ENCODE measurements at regions not wholly inside any gene's neighbourhood (a gene's known extent, or its start where the extent isn't known, plus 50 kb on each side); places are given as distances from the start of the nearest gene placed in this dataset.

DNA sequence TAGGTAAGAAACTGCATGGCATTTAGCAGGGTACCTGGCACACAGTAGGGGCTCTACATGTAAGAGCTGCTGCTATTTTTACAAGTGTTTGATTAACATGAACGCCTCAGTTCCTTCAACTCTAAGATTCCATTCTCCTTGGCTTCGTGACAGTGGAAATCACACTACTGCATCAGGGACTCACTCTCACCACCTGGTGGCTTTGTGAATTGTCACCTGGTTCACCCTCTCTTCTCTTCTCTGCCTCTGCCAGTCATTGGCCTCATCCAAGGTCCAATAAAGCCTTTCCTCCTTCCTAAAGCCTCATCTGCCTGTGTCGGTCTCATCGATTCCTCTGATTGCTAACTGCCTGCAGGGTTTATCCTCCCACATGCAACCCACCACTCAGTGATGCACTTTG lies 476.4 kb downstream of the VRK1 start:
- H3K9me3 Mint-ChIP-seq, result no peaks in the 10 kb centered on the region
- no peaks in the 10 kb centered on the region for H3K36me3 Mint-ChIP-seq
- peaks cover 17% of the 10 kb centered on the region for H3K27me3 Mint-ChIP-seq
- H3K4me3 Mint-ChIP-seq, result no peak overlapping the region
- no peak for ATAC-seq
- H3K27ac Mint-ChIP-seq, result no peak overlapping the region
- H3K4me1 Mint-ChIP-seq, result no peaks in the 10 kb centered on the region

DNA sequence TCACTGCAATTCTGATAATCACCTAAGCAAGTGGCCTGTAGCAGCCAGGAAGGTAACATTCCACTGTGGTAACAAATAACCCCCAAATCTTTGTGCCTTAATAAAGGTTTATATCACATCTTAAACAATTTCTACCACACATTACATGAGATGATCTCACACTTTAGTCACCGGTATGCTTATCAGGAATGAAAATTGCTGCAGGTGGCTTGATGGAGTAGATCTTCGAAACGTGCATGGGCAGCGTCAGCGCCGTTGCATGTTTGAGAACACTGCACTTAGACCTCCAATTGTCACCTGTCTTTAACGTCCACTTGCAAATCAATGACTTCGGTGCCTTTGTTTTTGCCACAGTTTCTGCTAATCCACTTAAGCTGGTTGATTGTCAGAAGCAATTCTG lies 477.4 kb downstream of the VRK1 start:
- Mint-ChIP-seq H3K4me1 (no peaks in the 10 kb centered on the region), H3K27ac (no peak overlapping the region), H3K4me3 (no peak overlapping the region), H3K36me3 (no peaks in the 10 kb centered on the region), H3K9me3 (no peaks in the 10 kb centered on the region), H3K27me3 (peaks cover 17% of the 10 kb centered on the region)
- ATAC-seq, result no peak

DNA sequence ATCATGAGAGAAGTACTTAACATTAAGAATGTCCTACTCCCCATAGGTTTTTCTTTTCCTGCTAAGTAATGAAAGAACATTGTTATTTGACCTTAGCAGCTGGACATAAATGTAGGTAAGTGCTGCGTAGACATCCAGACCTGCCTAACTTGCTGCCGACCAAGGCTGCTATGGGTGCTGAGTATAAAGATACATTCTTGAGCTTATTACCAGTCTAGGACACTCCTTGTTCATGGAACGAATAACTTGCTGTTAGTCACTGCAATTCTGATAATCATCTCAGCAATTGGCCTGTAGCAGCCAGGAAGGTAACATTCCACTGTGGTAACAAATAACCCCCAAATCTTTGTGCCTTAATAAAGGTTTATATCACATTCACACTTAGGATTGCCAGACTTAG lies 478.1 kb downstream of the VRK1 start:
- H3K36me3 Mint-ChIP-seq, result no peaks in the 10 kb centered on the region
- ATAC-seq, result no peak
- no peak overlapping the region for H3K27ac Mint-ChIP-seq
- H3K4me3 Mint-ChIP-seq, result no peak overlapping the region
- H3K27me3 Mint-ChIP-seq, result peaks cover 17% of the 10 kb centered on the region
- no peaks in the 10 kb centered on the region for H3K4me1 Mint-ChIP-seq
- no peaks in the 10 kb centered on the region for H3K9me3 Mint-ChIP-seq

DNA sequence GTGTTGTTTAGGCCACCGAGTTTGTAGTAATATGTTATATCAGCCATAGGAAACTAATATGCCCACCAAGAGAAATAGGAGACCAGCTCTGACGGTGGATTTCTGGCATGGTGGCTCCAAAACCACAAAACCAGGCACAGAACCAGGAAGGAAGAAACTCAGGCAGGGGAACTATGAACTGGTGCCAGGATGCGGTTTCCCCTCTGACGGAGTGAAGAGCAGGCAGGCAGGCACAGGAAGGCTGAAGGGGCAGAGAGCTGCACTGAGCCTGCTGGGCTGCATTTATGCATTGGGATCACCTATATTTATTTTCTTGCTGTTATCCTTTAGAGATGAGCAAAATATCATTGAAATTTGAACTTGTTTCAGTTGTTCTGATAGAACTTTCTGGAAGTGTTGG lies 479.4 kb downstream of the VRK1 start:
- Mint-ChIP-seq H3K4me1 (no peaks in the 10 kb centered on the region), H3K9me3 (no peaks in the 10 kb centered on the region), H3K27me3 (peaks cover 17% of the 10 kb centered on the region), H3K27ac (no peak overlapping the region), H3K36me3 (no peaks in the 10 kb centered on the region), H3K4me3 (no peak overlapping the region)
- no peak for ATAC-seq

DNA sequence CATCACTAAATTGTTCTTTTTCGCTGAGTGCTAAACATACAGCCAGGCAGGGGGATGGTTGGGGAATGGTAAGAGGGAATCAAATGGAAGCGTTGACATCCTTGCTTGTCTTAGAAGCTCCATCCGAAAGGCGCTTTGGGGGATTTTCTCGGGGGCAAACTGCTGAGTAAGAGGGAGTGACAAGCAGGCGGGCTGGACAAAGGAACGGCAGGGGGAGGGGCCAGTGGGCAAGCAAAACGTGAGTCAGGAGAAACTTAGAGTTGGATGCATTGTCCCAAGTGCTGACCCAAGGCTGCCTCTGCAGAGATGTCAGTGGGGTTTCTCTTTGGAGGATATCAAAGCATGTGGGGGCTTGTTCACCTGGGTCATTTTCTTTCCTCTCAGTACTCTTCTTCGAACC lies 480.5 kb downstream of the VRK1 start:
- Mint-ChIP-seq H3K36me3 (no peaks in the 10 kb centered on the region), H3K27ac (no peak overlapping the region), H3K27me3 (peaks cover 17% of the 10 kb centered on the region), H3K4me1 (no peaks in the 10 kb centered on the region), H3K9me3 (no peaks in the 10 kb centered on the region), H3K4me3 (no peak overlapping the region)
- ATAC-seq, result no peak

DNA sequence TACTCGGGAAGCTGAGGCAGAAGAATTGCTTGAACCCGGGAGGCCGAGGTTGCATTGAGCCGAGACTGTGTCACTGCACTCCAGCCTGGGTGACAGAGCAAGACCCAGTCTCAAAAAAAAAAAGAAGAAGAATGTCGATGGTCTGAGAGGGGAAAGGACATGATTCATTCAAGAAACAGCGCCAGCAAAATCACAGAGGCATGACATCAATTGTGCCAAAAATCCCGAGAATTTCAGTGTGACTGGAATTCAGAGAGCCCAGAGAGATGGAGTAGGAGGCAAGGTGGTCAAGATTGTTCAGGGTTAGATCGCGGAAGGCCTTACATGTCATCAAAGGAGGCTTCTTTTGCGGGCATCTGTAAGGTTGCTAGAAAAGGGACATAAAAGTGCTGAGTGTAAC lies 483.3 kb downstream of the VRK1 start:
- Mint-ChIP-seq H3K36me3 (no peaks in the 10 kb centered on the region), H3K27me3 (peaks cover 17% of the 10 kb centered on the region), H3K4me1 (no peaks in the 10 kb centered on the region), H3K9me3 (no peaks in the 10 kb centered on the region), H3K27ac (no peak overlapping the region), H3K4me3 (no peak overlapping the region)
- ATAC-seq, result no peak

DNA sequence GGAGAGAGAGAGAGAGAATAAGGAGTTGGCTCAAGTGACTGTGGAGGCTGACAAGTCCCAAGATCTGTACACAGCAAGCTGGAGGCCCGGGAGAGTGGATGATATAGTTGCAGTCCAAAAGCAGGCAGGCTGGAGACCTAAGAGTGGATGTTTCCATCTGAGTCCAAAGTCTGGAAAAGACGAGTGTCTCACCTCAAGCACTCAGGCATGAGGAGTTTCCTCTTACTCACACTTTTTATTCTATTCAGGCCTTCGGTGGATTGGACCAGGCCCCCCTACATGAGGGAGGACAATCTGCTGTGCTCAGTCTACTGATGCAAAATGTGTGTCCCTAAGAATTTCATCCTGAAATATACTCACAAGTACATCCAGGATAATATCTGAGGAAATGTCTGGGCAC lies 484.6 kb downstream of the VRK1 start:
- Mint-ChIP-seq H3K36me3 (no peaks in the 10 kb centered on the region), H3K27me3 (peaks cover 10% of the 10 kb centered on the region), H3K27ac (no peak overlapping the region), H3K4me1 (no peaks in the 10 kb centered on the region), H3K9me3 (no peaks in the 10 kb centered on the region), H3K4me3 (no peak overlapping the region)
- ATAC-seq, result no peak

DNA sequence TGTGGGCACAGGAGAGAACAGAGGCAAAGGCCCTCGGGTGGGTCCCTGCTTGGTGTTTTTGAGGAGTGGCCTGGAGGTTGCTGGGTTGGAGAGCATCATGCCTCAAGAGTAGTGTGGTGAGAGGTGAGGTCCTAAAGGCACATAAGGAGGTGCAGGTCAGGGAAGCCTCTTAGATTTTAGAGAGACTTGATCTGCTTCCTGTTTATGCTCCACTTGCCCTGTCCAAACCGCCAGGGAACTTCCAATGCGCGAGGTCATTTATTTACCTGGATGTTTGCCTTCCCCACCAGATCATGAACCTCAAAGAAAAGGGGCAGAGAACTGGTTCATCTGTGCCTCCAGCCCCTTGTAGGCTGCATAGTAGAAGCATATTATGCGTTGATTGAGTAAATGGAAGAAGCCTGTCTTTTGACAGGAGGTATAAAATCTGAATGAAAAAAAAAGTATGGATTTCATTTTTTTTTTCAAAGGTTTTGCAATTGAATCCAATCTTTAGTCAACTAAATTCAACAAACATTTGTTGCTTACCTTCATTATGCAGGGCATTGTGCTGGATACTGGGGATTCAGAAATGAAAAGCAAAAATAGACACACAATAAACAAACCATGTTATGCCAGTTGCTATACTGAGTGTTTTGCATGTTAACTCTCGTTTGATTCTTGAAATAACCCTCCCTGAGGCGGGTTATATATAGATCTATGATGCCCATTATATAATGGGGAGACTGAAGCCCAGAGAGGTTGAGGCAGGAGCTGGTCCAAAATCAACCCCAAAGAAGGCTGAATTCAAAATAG lies 485.2 kb downstream of the VRK1 start:
- no peak for ATAC-seq
- no peaks in the 10 kb centered on the region for H3K36me3 Mint-ChIP-seq
- no peak overlapping the region for H3K4me3 Mint-ChIP-seq
- H3K9me3 Mint-ChIP-seq, result no peaks in the 10 kb centered on the region
- peaks cover 8% of the 10 kb centered on the region for H3K27me3 Mint-ChIP-seq
- no peak overlapping the region for H3K27ac Mint-ChIP-seq
- H3K4me1 Mint-ChIP-seq, result no peaks in the 10 kb centered on the region

DNA sequence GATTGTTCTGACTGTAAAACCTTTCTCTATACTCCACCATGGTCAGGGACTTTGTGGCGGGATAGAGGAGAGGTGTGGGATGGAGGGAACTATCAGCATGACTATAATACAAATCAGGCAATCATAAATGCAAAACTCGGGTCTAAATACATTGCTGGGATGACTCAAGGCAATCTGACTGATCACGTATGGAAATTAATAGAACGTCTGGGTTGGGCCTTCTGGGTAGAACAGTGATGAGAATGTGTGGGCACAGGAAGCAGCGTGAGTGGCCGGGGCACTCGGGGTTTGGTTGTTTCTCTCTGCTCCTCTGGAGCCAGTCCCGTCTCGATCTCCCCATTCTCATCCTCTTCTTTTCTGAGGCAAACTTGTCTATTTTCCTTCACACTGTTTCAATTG lies 485.8 kb downstream of the VRK1 start:
- Mint-ChIP-seq H3K4me1 (no peaks in the 10 kb centered on the region), H3K27me3 (peaks cover 8% of the 10 kb centered on the region), H3K36me3 (no peaks in the 10 kb centered on the region), H3K4me3 (no peak overlapping the region), H3K27ac (no peak overlapping the region), H3K9me3 (peaks cover 4% of the 10 kb centered on the region)
- ATAC-seq, result no peak

DNA sequence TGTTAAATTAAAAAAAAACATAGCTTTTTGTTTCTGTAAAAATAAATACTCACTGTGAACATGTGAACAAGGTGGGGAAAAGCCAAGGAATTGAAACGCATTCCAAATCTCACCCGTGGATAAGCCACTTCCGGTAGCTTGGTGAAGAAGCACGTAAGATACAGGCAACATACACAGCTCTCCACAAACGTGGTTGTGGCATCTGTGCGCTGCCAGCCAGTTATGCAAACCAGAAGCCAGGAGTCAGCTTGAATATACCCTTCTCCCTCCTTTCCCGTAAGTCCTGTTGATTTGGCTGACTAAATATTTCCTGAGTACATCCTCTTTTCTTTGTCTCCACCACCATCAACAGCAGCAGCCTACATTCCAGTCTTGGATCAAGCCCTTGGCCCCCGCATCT lies 486.2 kb downstream of the VRK1 start:
- peaks cover 11% of the 10 kb centered on the region for H3K27me3 Mint-ChIP-seq
- H3K36me3 Mint-ChIP-seq, result no peaks in the 10 kb centered on the region
- no peak for ATAC-seq
- no peak overlapping the region for H3K4me3 Mint-ChIP-seq
- H3K9me3 Mint-ChIP-seq, result peaks cover 6% of the 10 kb centered on the region
- no peak overlapping the region for H3K27ac Mint-ChIP-seq
- H3K4me1 Mint-ChIP-seq, result no peaks in the 10 kb centered on the region

DNA sequence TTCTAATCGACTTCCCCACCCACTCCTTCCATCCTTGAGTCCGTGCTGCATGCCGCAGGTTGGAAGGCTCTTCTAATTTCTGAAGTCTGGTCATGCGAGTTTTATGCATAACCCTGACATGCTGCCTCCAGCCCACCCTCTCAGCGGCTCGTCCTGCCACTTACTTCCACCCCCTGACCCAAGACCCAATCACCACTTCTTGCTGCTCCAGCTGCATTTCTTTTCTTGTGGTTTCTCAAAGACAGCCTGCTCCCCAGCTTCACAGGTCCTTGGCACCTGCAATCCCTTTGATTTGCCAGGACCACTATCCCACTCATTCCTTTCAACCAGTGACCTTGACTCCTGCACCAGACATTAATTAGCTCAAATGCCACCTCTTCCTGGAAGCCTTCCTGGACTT lies 486.7 kb downstream of the VRK1 start:
- Mint-ChIP-seq H3K27ac (no peak overlapping the region), H3K4me1 (no peaks in the 10 kb centered on the region), H3K9me3 (peaks cover 6% of the 10 kb centered on the region), H3K4me3 (no peak overlapping the region), H3K36me3 (no peaks in the 10 kb centered on the region), H3K27me3 (peaks cover 15% of the 10 kb centered on the region)
- no peak for ATAC-seq

DNA sequence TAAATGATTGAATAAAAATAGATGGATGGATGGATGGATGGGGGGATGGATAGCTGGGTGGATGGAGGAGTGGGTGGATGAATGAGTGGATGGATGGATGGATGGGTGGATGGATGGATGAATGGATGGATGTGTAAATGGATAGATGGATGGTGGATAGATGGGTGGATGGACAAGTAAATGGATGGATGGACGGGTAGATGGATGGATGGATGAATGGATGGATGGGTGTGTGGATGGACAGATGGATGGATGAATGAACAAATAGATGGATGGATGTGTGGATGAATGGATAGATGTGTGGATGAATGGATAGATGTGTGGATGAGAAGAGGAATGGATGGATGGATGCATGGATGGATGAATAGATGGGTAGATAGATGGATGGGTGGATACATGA lies 490.8 kb downstream of the VRK1 start:
- no peak for ATAC-seq
- peaks cover 8% of the 10 kb centered on the region for H3K9me3 Mint-ChIP-seq
- H3K27ac Mint-ChIP-seq, result no peak overlapping the region
- peaks cover 16% of the 10 kb centered on the region for H3K27me3 Mint-ChIP-seq
- no peak overlapping the region for H3K4me3 Mint-ChIP-seq
- no peaks in the 10 kb centered on the region for H3K36me3 Mint-ChIP-seq
- H3K4me1 Mint-ChIP-seq, result peaks cover 6% of the 10 kb centered on the region

DNA sequence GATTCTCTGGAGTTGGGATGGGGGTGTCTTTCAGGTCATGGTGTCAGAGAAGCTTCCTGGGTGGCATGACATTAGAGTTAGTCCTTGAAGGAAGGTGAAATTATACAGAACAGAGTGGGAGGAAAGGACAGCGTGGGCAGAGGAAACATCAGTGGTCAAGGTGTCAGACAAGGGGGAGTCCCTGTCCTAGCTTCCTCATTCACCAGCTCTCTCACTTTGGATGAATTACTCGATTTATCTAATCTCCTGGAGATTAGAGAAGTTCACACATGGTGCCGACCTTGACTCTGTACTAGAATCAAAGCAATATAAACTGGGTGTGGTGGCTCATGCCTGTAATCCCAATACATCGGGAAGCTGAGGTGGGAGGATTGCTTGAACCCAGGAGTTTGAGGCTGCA lies 492.9 kb downstream of the VRK1 start:
- Mint-ChIP-seq H3K9me3 (peaks cover 8% of the 10 kb centered on the region), H3K36me3 (no peaks in the 10 kb centered on the region), H3K4me3 (no peak overlapping the region), H3K27me3 (peaks cover 16% of the 10 kb centered on the region), H3K27ac (no peak overlapping the region), H3K4me1 (peaks cover 6% of the 10 kb centered on the region)
- ATAC-seq, result no peak

DNA sequence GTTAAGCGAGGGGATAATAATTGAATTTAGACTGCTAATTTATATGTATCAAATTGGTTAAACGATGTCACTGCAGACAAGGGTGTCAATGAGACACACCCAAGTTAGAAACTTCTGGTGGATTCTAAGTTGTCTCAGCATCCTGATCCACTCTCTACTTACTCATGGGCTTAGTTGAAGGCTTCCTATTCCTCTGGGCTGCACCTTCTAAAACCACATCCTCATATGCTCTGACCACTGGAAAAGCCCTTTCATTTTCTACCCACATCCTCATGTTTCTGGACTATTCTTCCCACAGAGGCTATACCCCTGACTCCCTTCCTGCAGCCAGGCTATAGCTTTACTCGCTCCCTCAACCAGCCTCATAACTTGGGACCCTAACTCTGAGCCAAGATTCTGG lies 493.8 kb downstream of the VRK1 start:
- Mint-ChIP-seq H3K9me3 (peaks cover 8% of the 10 kb centered on the region), H3K36me3 (no peaks in the 10 kb centered on the region), H3K4me1 (peaks cover 6% of the 10 kb centered on the region), H3K27ac (no peak overlapping the region), H3K27me3 (peaks cover 16% of the 10 kb centered on the region), H3K4me3 (no peak overlapping the region)
- no peak for ATAC-seq

DNA sequence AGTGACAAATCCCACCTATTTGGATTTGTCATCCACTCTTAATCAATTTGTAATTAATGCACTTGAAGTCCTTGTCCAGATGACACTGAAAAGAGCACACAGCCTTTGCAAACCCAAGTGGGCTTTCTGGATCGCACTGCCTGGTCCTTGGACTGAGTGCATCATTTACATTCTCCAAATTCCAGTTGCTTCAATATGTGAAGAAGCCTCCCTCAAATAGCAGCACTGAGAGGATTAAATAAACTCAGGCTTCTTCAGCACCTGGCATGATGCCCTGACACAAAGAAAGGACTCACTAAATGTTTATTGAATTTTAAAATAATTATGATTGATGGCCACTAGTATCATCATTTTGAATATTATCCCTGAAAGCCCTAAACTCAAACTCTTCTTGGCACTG lies 496.5 kb downstream of the VRK1 start:
- Mint-ChIP-seq H3K36me3 (no peaks in the 10 kb centered on the region), H3K4me1 (peaks cover 6% of the 10 kb centered on the region), H3K27me3 (peaks cover 2% of the 10 kb centered on the region), H3K9me3 (peaks cover 2% of the 10 kb centered on the region), H3K27ac (no peak overlapping the region), H3K4me3 (no peak overlapping the region)
- no peak for ATAC-seq

DNA sequence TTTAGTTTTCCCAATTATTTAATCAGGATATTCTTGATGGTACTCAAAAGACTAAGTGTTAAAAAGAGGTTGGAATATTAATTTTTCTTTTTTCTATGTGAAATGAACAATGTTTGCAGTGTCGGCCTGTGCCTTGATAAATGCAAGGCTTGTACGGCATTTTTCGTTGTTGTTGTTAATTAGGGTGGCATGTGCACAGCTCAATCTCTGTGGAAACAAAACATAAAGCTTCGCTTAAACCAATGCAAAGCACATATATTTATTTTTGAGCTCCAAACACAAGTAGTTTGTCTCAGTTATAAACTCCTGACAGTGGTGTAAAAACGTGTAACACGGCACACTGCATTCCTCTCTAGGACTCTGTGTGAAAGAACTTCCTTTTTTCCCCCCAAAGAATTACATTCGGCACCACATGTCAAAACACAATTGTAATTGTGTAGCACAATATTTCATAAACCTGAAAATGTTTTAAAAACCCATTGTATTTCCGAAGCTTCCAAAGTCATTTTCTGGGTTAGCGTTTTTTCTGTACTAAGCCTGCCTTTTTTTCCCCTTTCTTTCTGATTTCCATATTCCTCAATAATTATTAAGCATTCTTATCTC lies 498.0 kb downstream of the VRK1 start:
- Mint-ChIP-seq H3K27me3 (peaks cover 12% of the 10 kb centered on the region), H3K4me3 (no peak overlapping the region), H3K4me1 (peaks cover under 1% of the 10 kb centered on the region), H3K9me3 (no peaks in the 10 kb centered on the region), H3K27ac (no peak overlapping the region), H3K36me3 (no peaks in the 10 kb centered on the region)
- ATAC-seq, result no peak

Measured in stimulated activated memory B cell treated with anti-CD40 and anti-IgM and Interleukin-4, amounts not matched to agents 10 μg/mL and 1 μg/mL and 100 μg/mL, for 72 hours (primary cell).